GM12874 (cell line): ENCODE measurements at regions not wholly inside any gene's neighbourhood (a gene's known extent, or its start where the extent isn't known, plus 50 kb on each side); places are given as distances from the start of the nearest gene placed in this dataset.

ENCODE experiments used
- CTCF ChIP-seq: IDR thresholded peaks from 2 replicates; pipeline ENCODE4 v1.5.1; 2011; ENCODE audit warnings: low read depth, mild to moderate bottlenecking, control low read depth, low read length, moderate library complexity; ENCODE audit not compliant: insufficient read depth

- no peak for TF ChIP-seq CTCF
Measured at GRCh38 chr20:63145156-63145555, 70.8 kb downstream of the YTHDF1 start.

- no peak for TF ChIP-seq CTCF
Measured at GRCh38 chr20:63142933-63143332, 73.0 kb downstream of the YTHDF1 start.

GRCh38 chr20:63141531-63141930 lies 74.4 kb downstream of the YTHDF1 start:
- no peak for TF ChIP-seq CTCF

- no peak for TF ChIP-seq CTCF
Measured at GRCh38 chr20:63140514-63141433, 75.2 kb downstream of the YTHDF1 start.

- no peak for TF ChIP-seq CTCF
Measured at GRCh38 chr20:63139837-63140236, 76.1 kb downstream of the YTHDF1 start.

GRCh38 chr20:63139356-63139755 lies 76.6 kb downstream of the YTHDF1 start:
- TF ChIP-seq CTCF, result no peak

GRCh38 chr20:63138855-63139341 lies 77.0 kb downstream of the YTHDF1 start:
- TF ChIP-seq CTCF, result no peak
